Gastroesophageal sphincter (tissue), 3 donors: ENCODE measurements at regions not wholly inside any gene's neighbourhood (a gene's known extent, or its start where the extent isn't known, plus 50 kb on each side); places are given as distances from the start of the nearest gene placed in this dataset.

Source experiments
- CTCF ChIP-seq, 4 experiments: fragments of 200-600 bp in 2 of 4; fragments of 450-650 bp in 2 of 4; sonication (generic) in 1 of 4; IDR thresholded peaks; one replicate each; pipeline ENCODE4 v1.5.1; 2017 to 2019; ENCODE audit warnings: antibody characterized with exemption in 4 of 4, mild to moderate bottlenecking in 2 of 4, moderate library complexity in 2 of 4
- POLR2A ChIP-seq, 2 donors: fragments of 450-650 bp; IDR thresholded peaks; one replicate each; pipeline ENCODE4 v1.6.1; 2017; ENCODE audit warnings: antibody characterized with exemption in 2 of 2, mild to moderate bottlenecking in 2 of 2, moderate library complexity in 1 of 2

- TF ChIP-seq POLR2A (IDR thresholded peaks at IDR 0.05): no peak
- no peak for TF ChIP-seq CTCF (IDR thresholded peaks at IDR 0.05)
These were observed 1086.7 kb downstream of the STIM2 start for GRCh38 chr4:27947302-27947701.
